ENCODE measurements at regions not wholly inside any gene's neighbourhood (a gene's known extent, or its start where the extent isn't known, plus 50 kb on each side); places are given as distances from the start of the nearest gene placed in this dataset.

GRCh38 chr7:136654406-136654805 is 214.0 kb upstream of the CHRM2 start:
- TF ChIP-seq CTCF (IDR thresholded peaks at IDR 0.05) (no peak), REST (IDR thresholded peaks at IDR 0.05; ENCODE audit: insufficient read depth in 1 of 2, low read depth in 2 of 2, low read length in 1 of 2) (no peak)

Measured in Panc1 (cell line).